Tibial nerve (tissue), 4 donors: ENCODE measurements at regions not wholly inside any gene's neighbourhood (a gene's known extent, or its start where the extent isn't known, plus 50 kb on each side); places are given as distances from the start of the nearest gene placed in this dataset.

Experiments used
- CTCF ChIP-seq, 5 experiments: fragments of 200-600 bp in 3 of 5; fragments of 450-650 bp in 2 of 5; sonication (generic) in 3 of 5; IDR thresholded peaks; one replicate each; pipeline ENCODE4 v1.5.1; 2016 to 2019; ENCODE audit warnings: antibody characterized with exemption in 5 of 5, mild to moderate bottlenecking in 3 of 5, moderate library complexity in 2 of 5
- EP300 ChIP-seq, 2 donors: sonication (generic); formaldehyde crosslinking; IDR thresholded peaks; one replicate each; pipeline ENCODE4 v1.6.1; 2017; ENCODE audit warnings: antibody characterized with exemption in 2 of 2, mild to moderate bottlenecking in 1 of 2
- POLR2A ChIP-seq, 2 donors: fragments of 450-650 bp; IDR thresholded peaks; one replicate each; pipeline ENCODE4 v1.6.1; 2017; ENCODE audit warnings: antibody characterized with exemption in 2 of 2, mild to moderate bottlenecking in 2 of 2, moderate library complexity in 2 of 2

GRCh38 chr10:10094691-10095090 is 923.0 kb upstream of the CELF2 start:
- TF ChIP-seq CTCF (IDR thresholded peaks at IDR 0.05), result no peak
- no peak for TF ChIP-seq POLR2A (IDR thresholded peaks at IDR 0.05)
- TF ChIP-seq EP300 (IDR thresholded peaks at IDR 0.05), result no peak
